DND-41 (cell line): ENCODE measurements at regions not wholly inside any gene's neighbourhood (a gene's known extent, or its start where the extent isn't known, plus 50 kb on each side); places are given as distances from the start of the nearest gene placed in this dataset.

Experiments used
- EZH2 ChIP-seq: IDR thresholded peaks from 3 replicates; pipeline ENCODE4 v1.6.1; 2012; ENCODE audit warnings: borderline replicate concordance, low read depth, mild to moderate bottlenecking, moderate library complexity, low read length, inconsistent platforms; ENCODE audit not compliant: severe bottlenecking
- TF ChIP-seq, protein P1 (sequence below): IDR thresholded peaks from 2 replicates; pipeline ENCODE4 v1.5.1; 2012; ENCODE audit warnings: borderline replicate concordance, low read length, moderate library complexity, mild to moderate bottlenecking; ENCODE audit not compliant: poor library complexity, severe bottlenecking; ENCODE audit errors: extremely low read depth

DNA sequence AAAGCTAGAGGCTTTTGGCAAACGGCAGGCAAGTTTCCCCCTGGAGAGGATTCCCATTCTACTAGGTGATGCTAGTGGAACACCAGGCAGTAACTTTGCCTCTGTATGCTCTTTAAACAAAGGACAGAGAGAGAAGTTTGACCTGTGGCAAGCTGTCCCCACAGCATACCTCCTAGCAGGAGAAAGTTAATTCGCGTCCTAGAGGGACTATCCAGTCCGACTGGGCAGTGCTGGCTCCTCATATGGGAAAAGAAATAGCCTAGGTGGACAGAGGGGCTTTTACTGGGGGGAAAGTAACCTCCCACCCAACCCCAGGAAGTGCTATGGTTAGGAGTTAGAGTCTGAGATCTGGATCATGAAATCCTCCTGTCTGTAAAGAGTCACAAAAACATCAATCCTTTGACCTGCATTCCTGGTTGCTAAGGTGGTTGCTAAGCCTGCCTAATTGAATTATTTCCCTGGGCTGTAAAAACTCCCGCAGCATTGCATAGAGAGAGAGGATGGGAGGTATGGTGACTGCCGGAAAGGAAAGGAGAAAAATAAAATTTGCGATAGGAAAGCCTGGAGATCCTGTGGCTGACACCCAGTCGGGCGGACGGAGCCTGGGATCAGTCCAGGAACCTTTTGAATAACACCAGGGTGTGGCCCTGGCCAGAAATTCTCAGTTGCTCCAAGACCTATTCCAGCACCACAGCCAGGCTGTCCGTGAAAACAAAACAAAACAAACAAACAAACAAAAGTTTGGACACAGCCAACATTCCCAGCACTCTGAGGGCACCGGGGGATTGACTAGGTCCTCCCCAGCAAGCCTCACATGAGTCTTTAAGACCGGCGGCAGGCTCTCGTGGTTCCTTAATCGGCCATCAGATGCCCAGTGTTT is 67.7 kb upstream of the ATP11B start:
- TF ChIP-seq, protein P1, sequence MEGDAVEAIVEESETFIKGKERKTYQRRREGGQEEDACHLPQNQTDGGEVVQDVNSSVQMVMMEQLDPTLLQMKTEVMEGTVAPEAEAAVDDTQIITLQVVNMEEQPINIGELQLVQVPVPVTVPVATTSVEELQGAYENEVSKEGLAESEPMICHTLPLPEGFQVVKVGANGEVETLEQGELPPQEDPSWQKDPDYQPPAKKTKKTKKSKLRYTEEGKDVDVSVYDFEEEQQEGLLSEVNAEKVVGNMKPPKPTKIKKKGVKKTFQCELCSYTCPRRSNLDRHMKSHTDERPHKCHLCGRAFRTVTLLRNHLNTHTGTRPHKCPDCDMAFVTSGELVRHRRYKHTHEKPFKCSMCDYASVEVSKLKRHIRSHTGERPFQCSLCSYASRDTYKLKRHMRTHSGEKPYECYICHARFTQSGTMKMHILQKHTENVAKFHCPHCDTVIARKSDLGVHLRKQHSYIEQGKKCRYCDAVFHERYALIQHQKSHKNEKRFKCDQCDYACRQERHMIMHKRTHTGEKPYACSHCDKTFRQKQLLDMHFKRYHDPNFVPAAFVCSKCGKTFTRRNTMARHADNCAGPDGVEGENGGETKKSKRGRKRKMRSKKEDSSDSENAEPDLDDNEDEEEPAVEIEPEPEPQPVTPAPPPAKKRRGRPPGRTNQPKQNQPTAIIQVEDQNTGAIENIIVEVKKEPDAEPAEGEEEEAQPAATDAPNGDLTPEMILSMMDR, result no peak
- TF ChIP-seq EZH2, result no peak
